HepG2 (cell line): ENCODE measurements at regions not wholly inside any gene's neighbourhood (a gene's known extent, or its start where the extent isn't known, plus 50 kb on each side); places are given as distances from the start of the nearest gene placed in this dataset.

ENCODE experiments used
- CEBPG ChIP-seq: IDR thresholded peaks from 2 replicates; pipeline ENCODE4 v1.6.1; 2016
- E2F5 ChIP-seq: sonication (generic); formaldehyde crosslinking; conservative IDR thresholded peaks from 2 replicates; pipeline ENCODE4 v1.4.0; 2020; ENCODE audit warnings: missing genetic modification reagents
- KDM5B ChIP-seq: sonication (generic); formaldehyde crosslinking; IDR thresholded peaks from 2 replicates; pipeline ENCODE4 v1.4.0; 2020; ENCODE audit warnings: missing genetic modification reagents, mild to moderate bottlenecking, borderline replicate concordance
- MAZ ChIP-seq, 2 experiments: sonication (generic) in 1 of 2; formaldehyde crosslinking in 1 of 2; IDR thresholded peaks; 2 replicates each; pipeline versions ENCODE4 v1.5.0 to v1.6.1; 2012 to 2020; ENCODE audit warnings: low read depth in 2 of 2, mild to moderate bottlenecking in 2 of 2, borderline replicate concordance in 1 of 2, improper control_type of control experiment in 1 of 2, low read length in 1 of 2, missing genetic modification reagents in 1 of 2, moderate library complexity in 1 of 2
- MIER3 ChIP-seq: IDR thresholded peaks from 2 replicates; pipeline ENCODE4 v1.6.1; 2016; ENCODE audit warnings: missing compliant biosample characterization, borderline replicate concordance
- MTA3 ChIP-seq: sonication (generic); formaldehyde crosslinking; IDR thresholded peaks from 2 replicates; pipeline ENCODE4 v1.4.0; 2020; ENCODE audit warnings: missing genetic modification reagents
- PAXIP1 ChIP-seq: sonication (generic); formaldehyde crosslinking; conservative IDR thresholded peaks from 2 replicates; pipeline ENCODE4 v1.4.0; 2020; ENCODE audit warnings: mild to moderate bottlenecking, missing genetic modification reagents, moderate library complexity
- PCBP2 ChIP-seq: fragments of 200-400 bp; formaldehyde crosslinking; optimal IDR thresholded peaks from 2 replicates; pipeline ENCODE3; 2018; ENCODE audit warnings: low read length, low read depth; ENCODE audit not compliant: poor library complexity, severe bottlenecking
- PTBP1 ChIP-seq: fragments of 200-400 bp; formaldehyde crosslinking; IDR thresholded peaks from 2 replicates; pipeline ENCODE4 v1.6.1; 2018; ENCODE audit warnings: low read length, low read depth; ENCODE audit not compliant: poor library complexity, severe bottlenecking
- RBFOX2 ChIP-seq: fragments of 200-400 bp; formaldehyde crosslinking; IDR thresholded peaks from 2 replicates; pipeline ENCODE4 v1.6.1; 2017; ENCODE audit warnings: low read depth, mild to moderate bottlenecking, low read length
- RBM22 ChIP-seq: fragments of 200-400 bp; formaldehyde crosslinking; optimal IDR thresholded peaks from 2 replicates; pipeline ENCODE3; 2017; ENCODE audit warnings: mild to moderate bottlenecking, low read length, moderate library complexity
- RBM39 ChIP-seq: fragments of 200-400 bp; formaldehyde crosslinking; IDR thresholded peaks from one replicate; pipeline ENCODE4 v1.6.1; 2018; ENCODE audit warnings: antibody characterized with exemption, mild to moderate bottlenecking, low read depth, low read length; ENCODE audit not compliant: poor library complexity, severe bottlenecking
- RORA ChIP-seq: sonication (generic); formaldehyde crosslinking; IDR thresholded peaks from 2 replicates; pipeline ENCODE4 v1.5.0; 2020; ENCODE audit warnings: mild to moderate bottlenecking, missing genetic modification reagents, moderate library complexity
- SAP130 ChIP-seq: IDR thresholded peaks from 2 replicates; pipeline ENCODE4 v1.6.1; 2016; ENCODE audit warnings: low read depth
- SMAD1 ChIP-seq: sonication (generic); formaldehyde crosslinking; IDR thresholded peaks from 2 replicates; pipeline ENCODE4 v1.4.0; 2020; ENCODE audit warnings: missing genetic modification reagents, low read depth, mild to moderate bottlenecking, borderline replicate concordance
- SNAPC5 ChIP-seq: sonication (generic); formaldehyde crosslinking; IDR thresholded peaks from 2 replicates; pipeline ENCODE4 v1.8.1; 2023; ENCODE audit warnings: mild to moderate bottlenecking, missing genetic modification reagents, borderline replicate concordance
- SYNCRIP ChIP-seq: fragments of 200-400 bp; formaldehyde crosslinking; IDR thresholded peaks from 2 replicates; pipeline ENCODE4 v1.6.1; 2018; ENCODE audit warnings: mild to moderate bottlenecking, low read depth, low read length; ENCODE audit not compliant: insufficient read depth
- TARDBP ChIP-seq: sonication (generic); formaldehyde crosslinking; IDR thresholded peaks from 2 replicates; pipeline ENCODE4 v1.8.0; 2022; ENCODE audit warnings: mild to moderate bottlenecking, missing genetic modification reagents
- TFAP4 ChIP-seq: sonication (generic); IDR thresholded peaks from 2 replicates; pipeline ENCODE4 v1.6.1; 2016; ENCODE audit warnings: low read depth, borderline replicate concordance
- ZC3H4 ChIP-seq: sonication (generic); formaldehyde crosslinking; IDR thresholded peaks from 2 replicates; pipeline ENCODE4 v1.4.0; 2020; ENCODE audit warnings: missing genetic modification reagents, borderline replicate concordance
- ZNF20 ChIP-seq: sonication (generic); formaldehyde crosslinking; IDR thresholded peaks from 2 replicates; pipeline ENCODE4 v1.4.0; 2020; ENCODE audit warnings: mild to moderate bottlenecking, moderate library complexity, missing genetic modification reagents
- ZNF772 ChIP-seq: sonication (generic); formaldehyde crosslinking; IDR thresholded peaks from 2 replicates; pipeline ENCODE4 v1.5.0; 2020; ENCODE audit warnings: mild to moderate bottlenecking, missing genetic modification reagents
- ZNF773 ChIP-seq: sonication (generic); formaldehyde crosslinking; IDR thresholded peaks from 2 replicates; pipeline ENCODE4 v1.4.0; 2020; ENCODE audit warnings: missing genetic modification reagents, borderline replicate concordance
- ZSCAN25 ChIP-seq: sonication (generic); formaldehyde crosslinking; IDR thresholded peaks from 2 replicates; pipeline ENCODE4 v1.8.0; 2022; ENCODE audit warnings: mild to moderate bottlenecking, missing genetic modification reagents

- TF ChIP-seq PTBP1 = no peak
- TF ChIP-seq RBM22 = peak; percentile 91
- no peak for TF ChIP-seq TFAP4
- no peak for TF ChIP-seq MTA3 (CRISPR knock-in tag)
- no peak for TF ChIP-seq RORA
- TF ChIP-seq SAP130 = 0 out of 2 replicates have a peak, but pooled peaks have one; percentile 10
- no peak for TF ChIP-seq ZNF773
- no peak for TF ChIP-seq CEBPG (CRISPR knock-in tag)
- no peak for TF ChIP-seq E2F5 (CRISPR knock-in tag)
- no peak for TF ChIP-seq SYNCRIP
- peak; percentile 90 for TF ChIP-seq ZC3H4 (CRISPR knock-in tag)
- peak; percentile 16 for TF ChIP-seq RBM39
- TF ChIP-seq SMAD1 (CRISPR knock-in tag) = no peak
- TF ChIP-seq PAXIP1 (CRISPR knock-in tag) = 0 out of 2 replicates have a peak, but pooled peaks have one; percentile 9
- no peak for TF ChIP-seq MIER3
- TF ChIP-seq PCBP2 = no peak
- TF ChIP-seq MAZ (IDR thresholded peaks at IDR 0.05; ENCODE audit: borderline replicate concordance, low read depth, low read length) = no peak
- TF ChIP-seq MAZ (CRISPR knock-in tag; IDR thresholded peaks at IDR 0.05; ENCODE audit: low read depth) = no peak
- TF ChIP-seq TARDBP (CRISPR knock-in tag) = no peak
- no peak for TF ChIP-seq ZNF772 (CRISPR knock-in tag)
- no peak for TF ChIP-seq KDM5B
- TF ChIP-seq RBFOX2 = peak; percentile 1; the same call in 1 of the 2 replicates
- no peak for TF ChIP-seq ZNF20
- no peak for TF ChIP-seq SNAPC5
- no peak for TF ChIP-seq ZSCAN25
Observed at GRCh38 chr6:26197933-26198721, 110.9 kb downstream of the HFE start (continued).
